ENCODE measurements at regions not wholly inside any gene's neighbourhood (a gene's known extent, or its start where the extent isn't known, plus 50 kb on each side); places are given as distances from the start of the nearest gene placed in this dataset.
A peak's percentile ranks its signal among the peaks of the same experiment; 100 is the strongest.

- H3K4me1 ChIP-seq (replicated peaks in 1 of 4; ENCODE audit: control insufficient read depth in 3 of 4, insufficient read depth in 4 of 4, low read length in 3 of 4): peaks cover 3 to 12% (median 9%) of the 10 kb centered on the region in 4 experiments
- H2AFZ ChIP-seq (ENCODE audit: low read length): no peak overlapping the region
- H3K79me2 ChIP-seq (ENCODE audit: control insufficient read depth in 1 of 2, insufficient read depth in 2 of 2, low read length in 2 of 2): no peaks in the 10 kb centered on the region
- H4K8ac ChIP-seq (ENCODE audit: extremely low read depth, insufficient read depth, low read length): no peak overlapping the region
- H3K23ac ChIP-seq (ENCODE audit: insufficient read length): no peak overlapping the region
- peak overlapping the region; percentile 95; the same call in 1 of the 2 replicates for H2BK12ac ChIP-seq (ENCODE audit: low read depth, low read length)
- H3K9ac ChIP-seq (replicated peaks in 1 of 4; ENCODE audit: extremely low read depth in 1 of 4, low read depth in 3 of 4, low read length in 3 of 4): no peak overlapping the region
- no peaks in the 10 kb centered on the region for H3K79me1 ChIP-seq (ENCODE audit: low read depth, low read length)
- no peak overlapping the region for H2BK15ac ChIP-seq (ENCODE audit: low read length)
- H3K36me3 ChIP-seq (ENCODE audit: control insufficient read depth in 2 of 4, insufficient read depth in 4 of 4, low read length in 3 of 4): no peaks in the 10 kb centered on the region
- no peaks in the 10 kb centered on the region; the same call in 1 of the 2 replicates for H3K23me2 ChIP-seq (ENCODE audit: low read depth, low read length)
- H3K4me3 ChIP-seq (ENCODE audit: extremely low read depth in 1 of 4, insufficient read depth in 2 of 4, low read depth in 3 of 4, low read length in 4 of 4): no peak overlapping the region
- H3K18ac ChIP-seq (ENCODE audit: extremely low read depth, low read length): peak overlapping the region; percentile 20; the same call in 1 of the 2 replicates
- DNase-seq (ENCODE audit: low read depth in 1 of 2, low spot score in 2 of 2) (no peak), FAIRE-seq (no peak)
- H2BK20ac ChIP-seq (ENCODE audit: low read length): peak overlapping the region; percentile 76
- H3K14ac ChIP-seq (ENCODE audit: insufficient read length): no peak overlapping the region
- H3K4me2 ChIP-seq (ENCODE audit: insufficient read depth in 1 of 2, low read depth in 2 of 2, low read length in 2 of 2): no peak overlapping the region
- H4K91ac ChIP-seq (replicated peaks; ENCODE audit: insufficient read length, low read length): peak overlapping the region; percentile 72
- H3K27ac ChIP-seq (ENCODE audit: low read depth, low read length): no peak overlapping the region
- H2BK5ac ChIP-seq (ENCODE audit: low read depth, low read length): peak overlapping the region; percentile 48; the same call in 1 of the 2 replicates
- no peak overlapping the region for H3K56ac ChIP-seq (replicated peaks; ENCODE audit: insufficient read length, low read depth, low read length)
- peak overlapping the region; percentile 88; the same call in 1 of the 2 replicates for H2AK5ac ChIP-seq (ENCODE audit: low read depth, low read length)
- POLR2A ChIA-PET (ENCODE audit: partially characterized antibody): interaction anchor here (0.9 kb wide), 2 partner anchors 10 to 26 kb away, joined by 3 read pairs; no protein-coding TSS in a partner anchor
- H2BK120ac ChIP-seq (replicated peaks; ENCODE audit: low read depth, low read length): peak overlapping the region; percentile 41
- peak overlapping the region; percentile 6 for H3K4ac ChIP-seq (replicated peaks; ENCODE audit: insufficient read length, low read depth, low read length)
- H4K20me1 ChIP-seq (replicated peaks in 1 of 2; ENCODE audit: control insufficient read depth in 1 of 2, insufficient read depth in 2 of 2, low read length in 2 of 2): no peaks in the 10 kb centered on the region
- peaks cover 0 to 6% (median 0%) of the 10 kb centered on the region in 4 experiments; a peak in 2 of 7 replicates for H3K27me3 ChIP-seq (replicated peaks in 1 of 4; ENCODE audit: control insufficient read depth in 3 of 4, extremely low read depth in 1 of 4, insufficient read depth in 3 of 4, low read length in 3 of 4)
- WGBS, 2 experiments (ENCODE audit: extremely low coverage in 1 of 2, insufficient coverage in 1 of 2, insufficient read length in 1 of 2, insufficient replicate concordance in 2 of 2, low coverage in 1 of 2, low lambda C conversion rate in 2 of 2, missing lambda C conversion rate in 1 of 2): 75% methylated on average over 17 of the region's 17 CpGs; no CpG with 5 or more reads in 1 of the 2 experiments
- CTCF ChIA-PET (ENCODE audit: partially characterized antibody): interaction anchor here (0.6 to 3.8 kb wide), 7 partner anchors 11 to 518 kb away, joined by 3 to 16 read pairs (median 5); no protein-coding TSS in a partner anchor
- no peaks in the 10 kb centered on the region for H3K9me3 ChIP-seq (ENCODE audit: insufficient read depth in 2 of 2, low read depth in 1 of 2, low read length in 1 of 2)
- no peak overlapping the region for H4K5ac ChIP-seq (ENCODE audit: insufficient read length, low read depth, low read length)
- TF ChIP-seq, protein P1, sequence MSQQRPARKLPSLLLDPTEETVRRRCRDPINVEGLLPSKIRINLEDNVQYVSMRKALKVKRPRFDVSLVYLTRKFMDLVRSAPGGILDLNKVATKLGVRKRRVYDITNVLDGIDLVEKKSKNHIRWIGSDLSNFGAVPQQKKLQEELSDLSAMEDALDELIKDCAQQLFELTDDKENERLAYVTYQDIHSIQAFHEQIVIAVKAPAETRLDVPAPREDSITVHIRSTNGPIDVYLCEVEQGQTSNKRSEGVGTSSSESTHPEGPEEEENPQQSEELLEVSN (IDR thresholded peaks at IDR 0.05): no peak
These were observed 198.3 kb downstream of the OPA1 start for GRCh38 chr3:193791041-193792032.

Data from H1 (cell line).